HEK293 (cell line): ENCODE measurements at regions not wholly inside any gene's neighbourhood (a gene's known extent, or its start where the extent isn't known, plus 50 kb on each side); places are given as distances from the start of the nearest gene placed in this dataset.

Source experiments
- CTCF ChIA-PET: fragments of 350-600 bp; formaldehyde crosslinking; extraction: SDS; loops from one replicate; lab custom pipeline; 2021; ENCODE audit warnings: antibody characterized with exemption; lab: Yijun Ruan, JAX
- POLR2A ChIA-PET: fragments of 300-600 bp; formaldehyde crosslinking; extraction: SDS; loops from one replicate; lab custom pipeline; 2020; ENCODE audit warnings: antibody characterized with exemption, inconsistent platforms; lab: Yijun Ruan, JAX
- H3K27ac ChIP-seq: fragments of 200-500 bp; sonication (Bioruptor generic); 2 replicates; pipeline ENCODE4 v1.5.1; 2014; ENCODE audit warnings: low read depth, low read length, control low read depth, inconsistent platforms; ENCODE audit errors: extremely low read depth
- H3K36me3 ChIP-seq, 2 experiments: fragments of 200-500 bp in 1 of 2; sonication (Bioruptor generic) in 1 of 2; 1 replicate in 1 of 2; 2 replicates in 1 of 2; pipeline ENCODE4 v1.5.1; 2014 to 2017; ENCODE audit warnings: inconsistent platforms in 2 of 2, low read length in 2 of 2; ENCODE audit not compliant: control insufficient read depth in 2 of 2, insufficient read depth in 1 of 2
- H3K4me1 ChIP-seq: fragments of 200-500 bp; sonication (Bioruptor generic); 2 replicates; pipeline ENCODE4 v1.5.1; 2014; ENCODE audit warnings: mild to moderate bottlenecking, low read length, inconsistent platforms; ENCODE audit not compliant: control insufficient read depth, insufficient read depth
- H3K4me3 ChIP-seq: 2 replicates; pipeline ENCODE4 v1.5.1; 2011; ENCODE audit warnings: low read depth, mild to moderate bottlenecking, control low read depth, low read length, moderate library complexity
- H3K9me3 ChIP-seq: fragments of 200-500 bp; sonication (Bioruptor generic); 2 replicates; pipeline ENCODE4 v1.5.1; 2014; ENCODE audit warnings: low read depth, low read length, inconsistent platforms; ENCODE audit not compliant: control insufficient read depth, insufficient read depth
- GLIS1 ChIP-seq: fragments of 450-650 bp; formaldehyde crosslinking; IDR thresholded peaks from 2 replicates; pipeline ENCODE4 v1.5.1; 2016; ENCODE audit warnings: missing biosample characterization, missing genetic modification characterization
- MZF1 ChIP-seq: fragments of 450-650 bp; formaldehyde crosslinking; IDR thresholded peaks from 2 replicates; pipeline ENCODE4 v1.5.1; 2017; ENCODE audit warnings: missing biosample characterization, missing genetic modification characterization, borderline replicate concordance
- SETDB1 ChIP-seq: IDR thresholded peaks from one replicate; pipeline ENCODE4 v1.6.1; 2017; ENCODE audit warnings: mild to moderate bottlenecking, low read length, moderate library complexity, mixed read lengths; ENCODE audit not compliant: insufficient read length
- SP7 ChIP-seq: fragments of 450-650 bp; formaldehyde crosslinking; IDR thresholded peaks from 2 replicates; pipeline ENCODE4 v1.5.1; 2016; ENCODE audit warnings: missing biosample characterization, missing genetic modification characterization
- TCF7L2 ChIP-seq: IDR thresholded peaks from 2 replicates; pipeline ENCODE4 v1.6.1; 2011; ENCODE audit warnings: low read depth, mild to moderate bottlenecking, inconsistent platforms, low read length, moderate library complexity, borderline replicate concordance
- ZNF112 ChIP-seq: fragments of 450-650 bp; formaldehyde crosslinking; IDR thresholded peaks from 2 replicates; pipeline ENCODE4 v1.5.0; 2017; ENCODE audit warnings: missing biosample characterization, missing genetic modification characterization
- ZNF211 ChIP-seq: fragments of 450-650 bp; formaldehyde crosslinking; IDR thresholded peaks from 2 replicates; pipeline ENCODE4 v1.5.1; 2016; ENCODE audit warnings: low read depth, missing biosample characterization, missing genetic modification characterization
- ZNF266 ChIP-seq: fragments of 450-650 bp; formaldehyde crosslinking; IDR thresholded peaks from 2 replicates; pipeline ENCODE4 v1.5.1; 2016; ENCODE audit warnings: missing biosample characterization, missing genetic modification characterization, low read depth
- ZNF350 ChIP-seq: fragments of 450-650 bp; formaldehyde crosslinking; IDR thresholded peaks from 2 replicates; pipeline ENCODE4 v1.5.0; 2017; ENCODE audit warnings: missing biosample characterization, mild to moderate bottlenecking, missing genetic modification characterization
- ZNF571 ChIP-seq: fragments of 450-650 bp; formaldehyde crosslinking; IDR thresholded peaks from 2 replicates; pipeline ENCODE4 v1.5.0; 2017; ENCODE audit warnings: missing biosample characterization, missing genetic modification characterization
- ZNF610 ChIP-seq: fragments of 450-650 bp; formaldehyde crosslinking; IDR thresholded peaks from 2 replicates; pipeline ENCODE4 v1.5.1; 2016; ENCODE audit warnings: missing biosample characterization, missing genetic modification characterization, borderline replicate concordance
- ZNF626 ChIP-seq: fragments of 450-650 bp; sonication (Bioruptor Pico); formaldehyde crosslinking; IDR thresholded peaks from 2 replicates; pipeline ENCODE4 v1.5.1; 2018; ENCODE audit warnings: missing biosample characterization, missing genetic modification characterization, inconsistent platforms
- ZNF654 ChIP-seq: fragments of 450-650 bp; formaldehyde crosslinking; IDR thresholded peaks from 2 replicates; pipeline ENCODE4 v1.5.1; 2016; ENCODE audit warnings: low read depth, missing biosample characterization, missing genetic modification characterization
- ZNF830 ChIP-seq: fragments of 450-650 bp; IDR thresholded peaks from 2 replicates; pipeline ENCODE4 v1.5.0; 2018; ENCODE audit warnings: missing biosample characterization, missing genetic modification characterization, low read depth, mild to moderate bottlenecking, moderate library complexity
- ZSCAN23 ChIP-seq: fragments of 450-650 bp; formaldehyde crosslinking; IDR thresholded peaks from 2 replicates; pipeline ENCODE4 v1.5.1; 2016; ENCODE audit warnings: missing biosample characterization, missing genetic modification characterization
- TF ChIP-seq, protein P1 (sequence below): fragments of 450-650 bp; formaldehyde crosslinking; conservative IDR thresholded peaks from 2 replicates; pipeline ENCODE4 v1.5.1; 2016; ENCODE audit warnings: low read depth, missing biosample characterization, missing genetic modification characterization
- TF ChIP-seq, protein P2 (sequence below): fragments of 450-650 bp; IDR thresholded peaks from 2 replicates; pipeline ENCODE4 v1.5.1; 2018; ENCODE audit warnings: missing biosample characterization, mild to moderate bottlenecking, missing genetic modification characterization

DNA sequence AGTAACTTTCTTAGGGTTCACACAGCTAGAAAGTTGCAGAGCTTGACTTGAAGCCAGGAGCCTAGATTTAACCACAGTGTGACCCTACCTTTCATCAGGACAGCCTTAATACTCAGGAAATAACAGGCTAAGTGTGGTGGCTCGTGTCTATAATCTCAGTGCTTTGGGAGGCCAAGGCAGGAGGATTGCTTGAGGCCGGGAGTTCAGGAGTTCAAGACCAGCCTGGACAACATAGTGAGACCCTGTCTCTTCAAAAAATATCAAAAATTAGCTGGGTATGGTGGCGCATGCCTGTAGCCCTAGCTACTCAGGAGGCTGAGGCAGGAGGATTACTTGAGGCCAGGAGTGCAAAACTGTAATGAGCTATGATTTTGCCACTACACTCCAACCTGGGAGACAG, 681.1 kb downstream of the MAT2B start:
- Histone ChIP-seq H3K27ac (no peak overlapping the region), H3K4me3 (no peak overlapping the region), H3K36me3 (no peaks in the 10 kb centered on the region), H3K4me1 (no peaks in the 10 kb centered on the region; the same call in 1 of the 2 replicates)
- POLR2A ChIA-PET: no interaction called here
- CTCF ChIA-PET: no interaction called here
- no peak for TF ChIP-seq SETDB1
- TF ChIP-seq ZNF571 (tag by site-specific recombination): no peak
- TF ChIP-seq MZF1 (tag by site-specific recombination): no peak
- TF ChIP-seq ZNF350 (tag by site-specific recombination): no peak
- no peak for TF ChIP-seq GLIS1
- no peak for TF ChIP-seq ZNF266 (tag by site-specific recombination)
- TF ChIP-seq ZNF626 (tag by site-specific recombination): no peak
- no peak for TF ChIP-seq ZSCAN23 (tag by site-specific recombination)
- TF ChIP-seq ZNF654 (tag by site-specific recombination): no peak
- TF ChIP-seq, all 188 proteins: peak for 0
- no peaks in the 10 kb centered on the region for H3K9me3 ChIP-seq

DNA sequence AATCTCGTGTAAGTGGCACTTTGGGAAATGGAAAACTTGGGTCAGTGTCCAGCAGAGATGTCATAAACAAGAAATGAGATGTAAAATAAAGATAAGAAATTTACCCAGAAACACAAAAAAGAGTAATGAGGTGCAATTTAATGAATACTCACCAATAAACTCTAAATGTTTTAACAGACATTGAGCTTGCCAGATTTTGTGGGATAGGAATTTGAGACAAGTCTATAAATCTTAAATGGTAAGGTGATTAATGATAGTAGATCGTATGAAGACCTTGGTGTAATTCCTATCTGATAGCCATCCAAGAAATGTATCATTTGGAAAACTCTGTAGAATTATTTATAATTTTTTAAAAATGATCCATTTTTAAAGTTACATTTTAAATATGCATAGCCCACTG, 682.4 kb downstream of the MAT2B start:
- no peaks in the 10 kb centered on the region; the same call in 1 of the 2 replicates for H3K4me1 ChIP-seq
- H3K27ac ChIP-seq: no peak overlapping the region
- TF ChIP-seq, protein P1, sequence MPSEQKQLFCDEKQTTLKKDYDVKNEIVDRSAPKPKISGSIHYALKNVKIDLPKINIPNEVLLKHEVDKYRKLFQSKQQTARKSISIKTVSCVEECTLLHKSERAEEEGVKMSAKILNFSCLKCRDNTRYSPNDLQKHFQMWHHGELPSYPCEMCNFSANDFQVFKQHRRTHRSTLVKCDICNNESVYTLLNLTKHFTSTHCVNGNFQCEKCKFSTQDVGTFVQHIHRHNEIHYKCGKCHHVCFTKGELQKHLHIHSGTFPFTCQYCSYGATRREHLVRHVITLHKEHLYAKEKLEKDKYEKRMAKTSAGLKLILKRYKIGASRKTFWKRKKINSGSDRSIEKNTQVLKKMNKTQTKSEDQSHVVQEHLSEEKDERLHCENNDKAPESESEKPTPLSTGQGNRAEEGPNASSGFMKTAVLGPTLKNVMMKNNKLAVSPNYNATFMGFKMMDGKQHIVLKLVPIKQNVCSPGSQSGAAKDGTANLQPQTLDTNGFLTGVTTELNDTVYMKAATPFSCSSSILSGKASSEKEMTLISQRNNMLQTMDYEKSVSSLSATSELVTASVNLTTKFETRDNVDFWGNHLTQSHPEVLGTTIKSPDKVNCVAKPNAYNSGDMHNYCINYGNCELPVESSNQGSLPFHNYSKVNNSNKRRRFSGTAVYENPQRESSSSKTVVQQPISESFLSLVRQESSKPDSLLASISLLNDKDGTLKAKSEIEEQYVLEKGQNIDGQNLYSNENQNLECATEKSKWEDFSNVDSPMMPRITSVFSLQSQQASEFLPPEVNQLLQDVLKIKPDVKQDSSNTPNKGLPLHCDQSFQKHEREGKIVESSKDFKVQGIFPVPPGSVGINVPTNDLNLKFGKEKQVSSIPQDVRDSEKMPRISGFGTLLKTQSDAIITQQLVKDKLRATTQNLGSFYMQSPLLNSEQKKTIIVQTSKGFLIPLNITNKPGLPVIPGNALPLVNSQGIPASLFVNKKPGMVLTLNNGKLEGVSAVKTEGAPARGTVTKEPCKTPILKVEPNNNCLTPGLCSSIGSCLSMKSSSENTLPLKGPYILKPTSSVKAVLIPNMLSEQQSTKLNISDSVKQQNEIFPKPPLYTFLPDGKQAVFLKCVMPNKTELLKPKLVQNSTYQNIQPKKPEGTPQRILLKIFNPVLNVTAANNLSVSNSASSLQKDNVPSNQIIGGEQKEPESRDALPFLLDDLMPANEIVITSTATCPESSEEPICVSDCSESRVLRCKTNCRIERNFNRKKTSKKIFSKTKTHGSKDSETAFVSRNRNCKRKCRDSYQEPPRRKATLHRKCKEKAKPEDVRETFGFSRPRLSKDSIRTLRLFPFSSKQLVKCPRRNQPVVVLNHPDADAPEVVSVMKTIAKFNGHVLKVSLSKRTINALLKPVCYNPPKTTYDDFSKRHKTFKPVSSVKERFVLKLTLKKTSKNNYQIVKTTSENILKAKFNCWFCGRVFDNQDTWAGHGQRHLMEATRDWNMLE (tag by site-specific recombination): no peak
- TF ChIP-seq, protein P2, sequence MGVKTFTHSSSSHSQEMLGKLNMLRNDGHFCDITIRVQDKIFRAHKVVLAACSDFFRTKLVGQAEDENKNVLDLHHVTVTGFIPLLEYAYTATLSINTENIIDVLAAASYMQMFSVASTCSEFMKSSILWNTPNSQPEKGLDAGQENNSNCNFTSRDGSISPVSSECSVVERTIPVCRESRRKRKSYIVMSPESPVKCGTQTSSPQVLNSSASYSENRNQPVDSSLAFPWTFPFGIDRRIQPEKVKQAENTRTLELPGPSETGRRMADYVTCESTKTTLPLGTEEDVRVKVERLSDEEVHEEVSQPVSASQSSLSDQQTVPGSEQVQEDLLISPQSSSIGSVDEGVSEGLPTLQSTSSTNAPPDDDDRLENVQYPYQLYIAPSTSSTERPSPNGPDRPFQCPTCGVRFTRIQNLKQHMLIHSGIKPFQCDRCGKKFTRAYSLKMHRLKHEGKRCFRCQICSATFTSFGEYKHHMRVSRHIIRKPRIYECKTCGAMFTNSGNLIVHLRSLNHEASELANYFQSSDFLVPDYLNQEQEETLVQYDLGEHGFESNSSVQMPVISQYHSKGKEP (tag by site-specific recombination): no peak
- no peak for TF ChIP-seq ZNF112 (tag by site-specific recombination)
- TF ChIP-seq ZSCAN23 (tag by site-specific recombination): no peak
- no peak for TF ChIP-seq ZNF830 (tag by site-specific recombination)
- TF ChIP-seq TCF7L2: no peak
- no peak for TF ChIP-seq SP7
- TF ChIP-seq ZNF211 (tag by site-specific recombination): no peak
- no peak for TF ChIP-seq ZNF610 (tag by site-specific recombination)
- no peaks in the 10 kb centered on the region for H3K9me3 ChIP-seq
- H3K36me3 ChIP-seq: no peaks in the 10 kb centered on the region
- ChIA-PET CTCF (no interaction called here), POLR2A (no interaction called here)
- H3K4me3 ChIP-seq: no peak overlapping the region
